ENCODE measurements at regions not wholly inside any gene's neighbourhood (a gene's known extent, or its start where the extent isn't known, plus 50 kb on each side); places are given as distances from the start of the nearest gene placed in this dataset.

DNA sequence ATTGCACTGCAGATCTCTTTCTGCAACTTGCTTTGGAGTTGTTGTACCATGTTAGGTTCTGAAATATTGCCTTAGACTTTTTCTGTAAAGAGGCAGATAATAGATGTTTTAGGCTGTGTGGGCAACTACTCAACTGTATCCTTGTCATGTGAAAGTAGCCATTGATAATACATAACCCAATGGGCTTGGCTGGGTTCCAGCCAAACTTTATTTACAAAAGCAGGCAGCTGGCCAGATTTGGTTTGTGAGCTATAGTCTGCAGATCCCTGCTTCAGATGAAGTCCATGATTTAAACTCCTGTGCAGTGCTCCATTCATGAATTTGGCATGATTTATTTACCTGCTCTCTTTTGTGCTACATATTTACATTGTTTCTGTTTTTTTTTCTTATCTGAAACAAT, 300.4 kb downstream of the IRX2 start:
- Histone ChIP-seq H4K20me1 (ENCODE audit: insufficient read depth) (no peaks in the 10 kb centered on the region), H3K27ac (ENCODE audit: low read depth, low read length) (no peak overlapping the region), H3K36me3 (ENCODE audit: control insufficient read depth in 1 of 2, insufficient read depth in 2 of 2, low read length in 2 of 2) (no peaks in the 10 kb centered on the region), H3K4me2 (ENCODE audit: low read length) (no peak overlapping the region), H2AFZ (ENCODE audit: low read depth, low read length, poor library complexity, severe bottlenecking) (no peak overlapping the region), H3K9me3 (ENCODE audit: control insufficient read depth in 1 of 2, insufficient read depth in 1 of 2, low read depth in 1 of 2, low read length in 2 of 2) (peaks cover 4 to 22% of the 10 kb centered on the region in 2 experiments; a peak in 2 of 4 replicates), H3K9me2 (ENCODE audit: insufficient read depth) (no peaks in the 10 kb centered on the region), H3K79me2 (ENCODE audit: insufficient read depth, low read length) (no peaks in the 10 kb centered on the region), H3K9ac (ENCODE audit: low read length) (no peak overlapping the region), H3K4me3 (replicated peaks in 1 of 2; ENCODE audit: low read depth in 1 of 2, low read length in 2 of 2) (no peak overlapping the region), H3K27me3 (ENCODE audit: insufficient read depth, low read length) (no peaks in the 10 kb centered on the region), H3K4me1 (ENCODE audit: control insufficient read depth in 1 of 2, insufficient read depth in 2 of 2, low read length in 2 of 2) (no peaks in the 10 kb centered on the region)
- intact Hi-C loops (cut with micrococcal nuclease) = no loop called here
- ATAC-seq (no peak), DNase-seq (ENCODE audit: low read depth, low spot score) (no peak)
- ChIA-PET CTCF (no interaction called here), POLR2A (no interaction called here), RAD21 (ENCODE audit: low non-redundant PET in 1 of 2, low total read pairs in 2 of 2, uncharacterized antibody in 2 of 2, unreplicated experiment in 2 of 2) (no interaction called here)
- no TSS peak for BruUV-seq (replicated peaks)
- TF ChIP-seq SIN3A (IDR thresholded peaks at IDR 0.05; ENCODE audit: low read depth) = no peak
- TF ChIP-seq, protein P1, sequence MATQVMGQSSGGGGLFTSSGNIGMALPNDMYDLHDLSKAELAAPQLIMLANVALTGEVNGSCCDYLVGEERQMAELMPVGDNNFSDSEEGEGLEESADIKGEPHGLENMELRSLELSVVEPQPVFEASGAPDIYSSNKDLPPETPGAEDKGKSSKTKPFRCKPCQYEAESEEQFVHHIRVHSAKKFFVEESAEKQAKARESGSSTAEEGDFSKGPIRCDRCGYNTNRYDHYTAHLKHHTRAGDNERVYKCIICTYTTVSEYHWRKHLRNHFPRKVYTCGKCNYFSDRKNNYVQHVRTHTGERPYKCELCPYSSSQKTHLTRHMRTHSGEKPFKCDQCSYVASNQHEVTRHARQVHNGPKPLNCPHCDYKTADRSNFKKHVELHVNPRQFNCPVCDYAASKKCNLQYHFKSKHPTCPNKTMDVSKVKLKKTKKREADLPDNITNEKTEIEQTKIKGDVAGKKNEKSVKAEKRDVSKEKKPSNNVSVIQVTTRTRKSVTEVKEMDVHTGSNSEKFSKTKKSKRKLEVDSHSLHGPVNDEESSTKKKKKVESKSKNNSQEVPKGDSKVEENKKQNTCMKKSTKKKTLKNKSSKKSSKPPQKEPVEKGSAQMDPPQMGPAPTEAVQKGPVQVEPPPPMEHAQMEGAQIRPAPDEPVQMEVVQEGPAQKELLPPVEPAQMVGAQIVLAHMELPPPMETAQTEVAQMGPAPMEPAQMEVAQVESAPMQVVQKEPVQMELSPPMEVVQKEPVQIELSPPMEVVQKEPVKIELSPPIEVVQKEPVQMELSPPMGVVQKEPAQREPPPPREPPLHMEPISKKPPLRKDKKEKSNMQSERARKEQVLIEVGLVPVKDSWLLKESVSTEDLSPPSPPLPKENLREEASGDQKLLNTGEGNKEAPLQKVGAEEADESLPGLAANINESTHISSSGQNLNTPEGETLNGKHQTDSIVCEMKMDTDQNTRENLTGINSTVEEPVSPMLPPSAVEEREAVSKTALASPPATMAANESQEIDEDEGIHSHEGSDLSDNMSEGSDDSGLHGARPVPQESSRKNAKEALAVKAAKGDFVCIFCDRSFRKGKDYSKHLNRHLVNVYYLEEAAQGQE (IDR thresholded peaks at IDR 0.05; ENCODE audit: low read depth) = no peak

DNA sequence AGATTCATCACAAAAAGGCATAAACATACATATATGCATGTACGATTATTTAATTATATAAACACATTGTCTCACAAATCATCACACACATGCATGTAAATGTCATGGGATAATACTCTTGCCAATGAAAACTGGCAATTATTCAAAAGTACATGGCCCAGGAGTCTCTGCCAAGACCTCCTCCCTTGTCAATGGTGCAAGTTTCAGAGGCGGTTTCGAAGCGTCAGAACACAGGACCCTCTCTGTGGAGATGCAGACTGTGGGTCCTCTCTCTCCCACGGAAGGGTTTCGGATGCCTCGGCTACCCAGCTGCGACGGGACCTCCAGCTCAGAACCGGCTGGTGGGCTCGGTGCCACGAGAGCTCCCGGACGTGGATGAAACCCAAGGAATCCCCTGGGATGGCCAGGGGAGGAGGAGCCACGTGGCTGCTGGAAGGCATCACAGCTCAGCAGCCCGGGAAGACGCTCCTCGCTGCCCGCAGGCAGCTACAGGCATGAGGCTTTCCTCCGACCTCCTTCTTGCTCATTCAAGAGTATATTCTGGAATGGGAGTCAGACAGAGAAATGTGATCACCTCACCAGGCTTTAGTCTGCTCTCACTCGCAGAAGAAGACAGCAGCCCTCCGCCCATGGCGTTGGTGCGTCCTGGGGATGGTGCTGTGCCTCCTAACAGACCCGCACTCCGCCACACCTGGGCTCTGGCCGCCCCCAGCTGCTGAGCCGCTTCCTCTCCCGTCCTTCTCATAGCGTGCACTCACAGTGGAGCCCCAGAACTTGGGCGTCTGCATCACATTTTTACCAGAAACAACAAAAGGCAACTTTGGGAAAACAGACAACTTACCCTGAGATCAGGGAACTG, 308.8 kb downstream of the IRX2 start:
- no peak overlapping the region for H3K27ac ChIP-seq (ENCODE audit: low read depth, low read length)
- CTCF ChIA-PET = no interaction called here
- H3K4me1 ChIP-seq (ENCODE audit: control insufficient read depth in 1 of 2, insufficient read depth in 2 of 2, low read length in 2 of 2) = no peaks in the 10 kb centered on the region
- intact Hi-C loops (cut with micrococcal nuclease) = no loop called here
- H3K9ac ChIP-seq (ENCODE audit: low read length) = no peak overlapping the region
- RAD21 ChIA-PET (ENCODE audit: low non-redundant PET in 1 of 2, low total read pairs in 2 of 2, uncharacterized antibody in 2 of 2, unreplicated experiment in 2 of 2) = no interaction called here
- no peaks in the 10 kb centered on the region for H3K79me2 ChIP-seq (ENCODE audit: insufficient read depth, low read length)
- POLR2A ChIA-PET = no interaction called here
- peaks cover 5 to 20% of the 10 kb centered on the region in 2 experiments; a peak in 2 of 4 replicates for H3K9me3 ChIP-seq (ENCODE audit: control insufficient read depth in 1 of 2, insufficient read depth in 1 of 2, low read depth in 1 of 2, low read length in 2 of 2)
- no peaks in the 10 kb centered on the region for H4K20me1 ChIP-seq (ENCODE audit: insufficient read depth)
- no peaks in the 10 kb centered on the region for H3K36me3 ChIP-seq (ENCODE audit: control insufficient read depth in 1 of 2, insufficient read depth in 2 of 2, low read length in 2 of 2)
- BruUV-seq (replicated peaks) = no TSS peak
- H3K9me2 ChIP-seq (ENCODE audit: insufficient read depth) = no peaks in the 10 kb centered on the region
- H2AFZ ChIP-seq (ENCODE audit: low read depth, low read length, poor library complexity, severe bottlenecking) = no peak overlapping the region
- H3K4me3 ChIP-seq (replicated peaks in 1 of 2; ENCODE audit: low read depth in 1 of 2, low read length in 2 of 2) = no peak overlapping the region
- no peak for DNase-seq (ENCODE audit: low read depth, low spot score)
- no peak overlapping the region for H3K4me2 ChIP-seq (ENCODE audit: low read length)
- H3K27me3 ChIP-seq (ENCODE audit: insufficient read depth, low read length) = no peaks in the 10 kb centered on the region
- no peak for ATAC-seq
- TF ChIP-seq JUND (IDR thresholded peaks at IDR 0.05) = no peak
- TF ChIP-seq CEBPB (IDR thresholded peaks at IDR 0.05; ENCODE audit: low read depth) = no peak
- TF ChIP-seq ELF1 (IDR thresholded peaks at IDR 0.05; ENCODE audit: borderline replicate concordance, low read depth) = no peak
- TF ChIP-seq SIN3A (IDR thresholded peaks at IDR 0.05; ENCODE audit: low read depth) = no peak
- TF ChIP-seq EZH2 (IDR thresholded peaks at IDR 0.05) = no peak
- TF ChIP-seq FOSL1 (IDR thresholded peaks at IDR 0.05; ENCODE audit: low read depth) = no peak
- no peak for TF ChIP-seq EZH2phosphoT487 (IDR thresholded peaks at IDR 0.05; ENCODE audit: borderline replicate concordance)
- TF ChIP-seq, protein P2, sequence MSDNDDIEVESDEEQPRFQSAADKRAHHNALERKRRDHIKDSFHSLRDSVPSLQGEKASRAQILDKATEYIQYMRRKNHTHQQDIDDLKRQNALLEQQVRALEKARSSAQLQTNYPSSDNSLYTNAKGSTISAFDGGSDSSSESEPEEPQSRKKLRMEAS (IDR thresholded peaks at IDR 0.05) = no peak
- TF ChIP-seq ZNF274 (IDR thresholded peaks at IDR 0.05; ENCODE audit: low read depth, low read length) = no peak
- TF ChIP-seq POLR2AphosphoS5 (IDR thresholded peaks at IDR 0.05; ENCODE audit: low read depth, low read length) = no peak
- no peak for TF ChIP-seq SRF (IDR thresholded peaks at IDR 0.05; ENCODE audit: low read depth)
- TF ChIP-seq SP1 (IDR thresholded peaks at IDR 0.05; ENCODE audit: low read depth) = no peak
- no peak for TF ChIP-seq TCF7L2 (IDR thresholded peaks at IDR 0.05; ENCODE audit: borderline replicate concordance, extremely low read depth, insufficient read depth, insufficient read length)
- no peak for TF ChIP-seq EGR1 (IDR thresholded peaks at IDR 0.05; ENCODE audit: low read depth)

Measured in HCT116 (cell line).